ENCODE measurements at regions not wholly inside any gene's neighbourhood (a gene's known extent, or its start where the extent isn't known, plus 50 kb on each side); places are given as distances from the start of the nearest gene placed in this dataset.

DNA sequence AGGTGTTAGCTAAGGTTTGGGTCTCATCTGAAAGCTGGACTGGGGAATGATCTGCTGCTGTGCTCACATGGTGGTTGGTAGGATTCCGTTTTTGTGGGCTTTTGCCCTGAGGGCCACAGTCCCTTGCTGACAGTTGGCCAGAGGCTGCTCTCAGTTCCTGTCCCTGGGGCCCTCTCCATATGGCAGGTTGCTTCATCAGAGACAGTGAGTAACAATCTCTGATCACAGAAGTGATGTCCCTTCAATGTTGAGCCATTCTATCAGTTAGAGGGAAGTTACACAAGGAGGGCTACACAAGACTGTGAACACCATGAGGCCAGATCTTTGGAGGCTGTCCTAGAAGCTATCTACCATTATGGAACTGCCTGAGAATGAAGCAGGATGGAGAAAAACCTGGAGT lies 137.2 kb downstream of the AACS start:
- ATAC-seq (no peak), DNase-seq (no peak)
- intact Hi-C loops (cut with micrococcal nuclease): no loop called here
- Histone ChIP-seq H3K27ac (ENCODE audit: low read length) (no peak overlapping the region), H3K27me3 (ENCODE audit: control insufficient read depth, insufficient read depth, low read length) (no peaks in the 10 kb centered on the region), H3K4me1 (ENCODE audit: control insufficient read depth, insufficient read depth, low read length) (no peaks in the 10 kb centered on the region), H3K9me3 (ENCODE audit: control insufficient read depth, insufficient read depth, low read length) (no peaks in the 10 kb centered on the region), H3K4me3 (ENCODE audit: low read length) (no peak overlapping the region), H3K36me3 (ENCODE audit: control insufficient read depth, insufficient read depth, low read length) (no peaks in the 10 kb centered on the region)
- Mint-ChIP-seq H3K4me1 (no peaks in the 10 kb centered on the region), H3K27me3 (ENCODE audit: low read depth in 2 of 2) (peaks cover 11 to 31% of the 10 kb centered on the region in 2 donors), H3K9me3 (no peaks in the 10 kb centered on the region), H3K4me3 (no peak overlapping the region), H3K27ac (no peak overlapping the region), H3K36me3 (no peaks in the 10 kb centered on the region)
- 83% methylated on average over 1 of the region's 1 CpG for WGBS (ENCODE audit: insufficient coverage)
- no peak for TF ChIP-seq CTCF (IDR thresholded peaks at IDR 0.05)

DNA sequence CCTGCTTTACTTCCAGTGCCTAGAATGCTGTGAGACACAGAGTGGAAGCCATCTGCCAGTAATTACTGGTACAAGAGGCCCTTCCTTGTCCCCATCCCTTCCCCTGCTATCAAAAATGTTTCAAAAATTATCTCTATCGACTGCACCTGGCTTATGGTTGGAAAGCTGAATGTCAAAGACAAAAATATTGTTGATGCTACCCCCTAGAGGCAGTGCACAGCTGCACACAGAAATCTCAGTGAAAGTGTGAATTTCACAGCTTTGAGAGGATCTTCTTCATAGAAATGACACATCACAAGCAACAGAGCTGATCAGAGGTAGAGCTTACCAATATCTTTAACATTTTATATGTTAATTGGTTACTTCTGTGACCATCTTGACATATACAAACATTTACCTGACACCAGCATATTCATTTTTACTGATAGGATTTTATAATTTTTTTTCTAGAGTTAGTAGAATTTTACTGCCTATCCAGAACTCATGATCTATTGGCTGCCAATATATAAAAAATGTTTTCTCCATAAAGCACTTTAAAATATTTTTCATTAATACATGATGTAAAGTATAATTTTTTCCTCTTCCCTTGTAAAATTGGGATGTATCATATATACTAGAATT lies 138.0 kb downstream of the AACS start:
- intact Hi-C loops (cut with micrococcal nuclease): no loop called here
- ATAC-seq (no peak), DNase-seq (no peak)
- H3K4me1 Mint-ChIP-seq: no peaks in the 10 kb centered on the region
- no peaks in the 10 kb centered on the region for H3K36me3 ChIP-seq (ENCODE audit: control insufficient read depth, insufficient read depth, low read length)
- TF ChIP-seq CTCF (IDR thresholded peaks at IDR 0.05): no peak
- H3K36me3 Mint-ChIP-seq: no peaks in the 10 kb centered on the region
- H3K4me1 ChIP-seq (ENCODE audit: control insufficient read depth, insufficient read depth, low read length): no peaks in the 10 kb centered on the region
- H3K27me3 Mint-ChIP-seq (ENCODE audit: low read depth in 2 of 2): peaks cover 9 to 23% of the 10 kb centered on the region in 2 donors
- WGBS (ENCODE audit: insufficient coverage): 29% methylated on average over 1 of the region's 1 CpG
- H3K4me3 ChIP-seq (ENCODE audit: low read length): no peak overlapping the region
- no peak overlapping the region for H3K27ac Mint-ChIP-seq
- H3K9me3 Mint-ChIP-seq: no peaks in the 10 kb centered on the region
- H3K27ac ChIP-seq (ENCODE audit: low read length): no peak overlapping the region
- H3K27me3 ChIP-seq (ENCODE audit: control insufficient read depth, insufficient read depth, low read length): no peaks in the 10 kb centered on the region
- H3K4me3 Mint-ChIP-seq: no peak overlapping the region
- H3K9me3 ChIP-seq (ENCODE audit: control insufficient read depth, insufficient read depth, low read length): no peaks in the 10 kb centered on the region

- no peaks in the 10 kb centered on the region for H3K9me3 ChIP-seq (ENCODE audit: control insufficient read depth, insufficient read depth, low read length)
- no peaks in the 10 kb centered on the region for H3K27me3 ChIP-seq (ENCODE audit: control insufficient read depth, insufficient read depth, low read length)
- no peaks in the 10 kb centered on the region for H3K4me1 ChIP-seq (ENCODE audit: control insufficient read depth, insufficient read depth, low read length)
- Mint-ChIP-seq H3K9me3 (no peaks in the 10 kb centered on the region), H3K27ac (no peak overlapping the region), H3K27me3 (ENCODE audit: low read depth in 2 of 2) (peaks cover 2 to 12% of the 10 kb centered on the region in 2 donors), H3K4me1 (peaks cover 0 to 7% of the 10 kb centered on the region in 2 donors), H3K36me3 (no peaks in the 10 kb centered on the region), H3K4me3 (no peak overlapping the region)
- WGBS (ENCODE audit: insufficient coverage): 63% methylated on average over 5 of the region's 5 CpGs
- H3K36me3 ChIP-seq (ENCODE audit: control insufficient read depth, insufficient read depth, low read length): no peaks in the 10 kb centered on the region
- DNase-seq (no peak), ATAC-seq (no peak)
- intact Hi-C loops (cut with micrococcal nuclease): no loop called here
- H3K4me3 ChIP-seq (ENCODE audit: low read length): no peak overlapping the region
- no peak overlapping the region for H3K27ac ChIP-seq (ENCODE audit: low read length)
- TF ChIP-seq CTCF (IDR thresholded peaks at IDR 0.05): no peak
Observed at GRCh38 chr12:125205386-125205785, 140.2 kb downstream of the AACS start.

- H3K4me3 Mint-ChIP-seq: no peak overlapping the region
Observed at GRCh38 chr12:125206711-125207110, 141.5 kb downstream of the AACS start.

More at GRCh38 chr12:125206711-125207110, 141.5 kb downstream of the AACS start:
- H3K27ac Mint-ChIP-seq: no peak overlapping the region
- intact Hi-C loops (cut with micrococcal nuclease): no loop called here
- Histone ChIP-seq H3K4me1 (ENCODE audit: control insufficient read depth, insufficient read depth, low read length) (no peaks in the 10 kb centered on the region), H3K36me3 (ENCODE audit: control insufficient read depth, insufficient read depth, low read length) (no peaks in the 10 kb centered on the region), H3K9me3 (ENCODE audit: control insufficient read depth, insufficient read depth, low read length) (no peaks in the 10 kb centered on the region), H3K27me3 (ENCODE audit: control insufficient read depth, insufficient read depth, low read length) (no peaks in the 10 kb centered on the region), H3K4me3 (ENCODE audit: low read length) (no peak overlapping the region), H3K27ac (ENCODE audit: low read length) (no peak overlapping the region)
- ATAC-seq (no peak), DNase-seq (no peak)
- peaks cover 0 to 13% of the 10 kb centered on the region in 2 donors for H3K27me3 Mint-ChIP-seq (ENCODE audit: low read depth in 2 of 2)
- TF ChIP-seq CTCF (IDR thresholded peaks at IDR 0.05): no peak
- H3K36me3 Mint-ChIP-seq: no peaks in the 10 kb centered on the region
- H3K9me3 Mint-ChIP-seq: no peaks in the 10 kb centered on the region
- 74% methylated on average over 9 of the region's 9 CpGs for WGBS (ENCODE audit: insufficient coverage)
- H3K4me1 Mint-ChIP-seq: peaks cover 0 to 7% of the 10 kb centered on the region in 2 donors

Measured in natural killer cell (primary cell).